Body of pancreas (tissue), 4 donors: ENCODE measurements at regions not wholly inside any gene's neighbourhood (a gene's known extent, or its start where the extent isn't known, plus 50 kb on each side); places are given as distances from the start of the nearest gene placed in this dataset.

Experiments
- CTCF ChIP-seq, 7 experiments: fragments of 450-650 bp in 4 of 7; fragments of 200-600 bp in 3 of 7; sonication (generic) in 3 of 7; IDR thresholded peaks; one replicate each; pipeline ENCODE4 v1.5.1; 2016 to 2019; ENCODE audit warnings: antibody characterized with exemption in 7 of 7
- POLR2A ChIP-seq, 3 donors: fragments of 450-650 bp; IDR thresholded peaks; one replicate each; pipeline ENCODE4 v1.6.1; 2016; ENCODE audit warnings: antibody characterized with exemption in 3 of 3, mild to moderate bottlenecking in 2 of 3

DNA sequence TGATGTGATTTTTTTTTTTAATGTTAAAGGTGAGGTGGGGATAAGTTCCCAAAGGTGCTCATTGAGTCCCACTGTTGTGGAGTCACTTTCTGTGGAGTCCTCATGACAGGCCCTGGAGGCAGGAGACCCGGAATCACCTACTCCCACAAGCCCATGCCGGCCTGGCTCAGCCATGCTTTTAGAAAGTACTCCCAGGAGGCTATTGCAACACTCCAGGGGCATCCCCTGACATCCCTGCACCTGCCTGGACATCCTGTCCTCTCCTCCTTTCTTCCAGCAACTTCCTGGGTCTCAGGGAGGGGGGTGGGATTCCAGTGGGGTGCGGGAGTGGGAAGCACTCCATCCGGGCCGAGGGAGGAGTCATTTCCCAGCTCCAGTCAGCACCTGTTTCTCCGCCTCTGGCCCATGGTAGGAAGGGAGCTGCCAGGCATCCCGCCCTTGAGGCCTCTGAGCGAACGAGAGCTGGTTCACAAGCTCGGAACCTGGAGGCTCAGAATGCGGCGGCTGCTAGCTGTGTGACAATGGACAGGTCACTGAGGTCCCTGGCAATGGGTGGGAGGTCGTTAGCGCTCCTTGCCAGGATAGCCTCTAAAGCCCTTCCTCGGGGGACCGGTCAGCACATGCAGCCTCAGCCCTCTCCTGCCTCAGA, 163.9 kb upstream of the ID2 start:
- TF ChIP-seq POLR2A (IDR thresholded peaks at IDR 0.05) (no peak), CTCF (IDR thresholded peaks at IDR 0.05) (no peak)
